Gastroesophageal sphincter (tissue), 3 donors: ENCODE measurements at regions not wholly inside any gene's neighbourhood (a gene's known extent, or its start where the extent isn't known, plus 50 kb on each side); places are given as distances from the start of the nearest gene placed in this dataset.

Experiments
- EP300 ChIP-seq: sonication (generic); formaldehyde crosslinking; IDR thresholded peaks from one replicate; pipeline ENCODE4 v1.6.1; 2017; ENCODE audit warnings: antibody characterized with exemption, mild to moderate bottlenecking
- POLR2A ChIP-seq, 2 donors: fragments of 450-650 bp; IDR thresholded peaks; one replicate each; pipeline ENCODE4 v1.6.1; 2017; ENCODE audit warnings: antibody characterized with exemption in 2 of 2, mild to moderate bottlenecking in 2 of 2, moderate library complexity in 1 of 2
- POLR2AphosphoS5 ChIP-seq: sonication (generic); formaldehyde crosslinking; IDR thresholded peaks from one replicate; pipeline ENCODE4 v1.6.1; 2017; ENCODE audit warnings: antibody characterized with exemption
- TF ChIP-seq, protein P1 (sequence below), 4 experiments: fragments of 200-600 bp in 2 of 4; fragments of 450-650 bp in 2 of 4; sonication (generic) in 1 of 4; IDR thresholded peaks; one replicate each; pipeline ENCODE4 v1.5.1; 2017 to 2019; ENCODE audit warnings: antibody characterized with exemption in 4 of 4, mild to moderate bottlenecking in 2 of 4, moderate library complexity in 2 of 4

GRCh38 chr5:105953616-105954015 is 1717.1 kb downstream of the EFNA5 start:
- TF ChIP-seq POLR2AphosphoS5 (no peak), POLR2A (IDR thresholded peaks at IDR 0.05) (no peak), EP300 (no peak)
- TF ChIP-seq, protein P1, sequence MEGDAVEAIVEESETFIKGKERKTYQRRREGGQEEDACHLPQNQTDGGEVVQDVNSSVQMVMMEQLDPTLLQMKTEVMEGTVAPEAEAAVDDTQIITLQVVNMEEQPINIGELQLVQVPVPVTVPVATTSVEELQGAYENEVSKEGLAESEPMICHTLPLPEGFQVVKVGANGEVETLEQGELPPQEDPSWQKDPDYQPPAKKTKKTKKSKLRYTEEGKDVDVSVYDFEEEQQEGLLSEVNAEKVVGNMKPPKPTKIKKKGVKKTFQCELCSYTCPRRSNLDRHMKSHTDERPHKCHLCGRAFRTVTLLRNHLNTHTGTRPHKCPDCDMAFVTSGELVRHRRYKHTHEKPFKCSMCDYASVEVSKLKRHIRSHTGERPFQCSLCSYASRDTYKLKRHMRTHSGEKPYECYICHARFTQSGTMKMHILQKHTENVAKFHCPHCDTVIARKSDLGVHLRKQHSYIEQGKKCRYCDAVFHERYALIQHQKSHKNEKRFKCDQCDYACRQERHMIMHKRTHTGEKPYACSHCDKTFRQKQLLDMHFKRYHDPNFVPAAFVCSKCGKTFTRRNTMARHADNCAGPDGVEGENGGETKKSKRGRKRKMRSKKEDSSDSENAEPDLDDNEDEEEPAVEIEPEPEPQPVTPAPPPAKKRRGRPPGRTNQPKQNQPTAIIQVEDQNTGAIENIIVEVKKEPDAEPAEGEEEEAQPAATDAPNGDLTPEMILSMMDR (IDR thresholded peaks at IDR 0.05), result no peak
